H54 (cell line): ENCODE measurements at regions not wholly inside any gene's neighbourhood (a gene's known extent, or its start where the extent isn't known, plus 50 kb on each side); places are given as distances from the start of the nearest gene placed in this dataset.
A peak's percentile ranks its signal among the peaks of the same experiment; 100 is the strongest.
"Not testable (repeated sequence)": the region's sequence is repeated elsewhere in the genome, so short reads cannot be mapped to it uniquely, and the experiment has no call there.

Experiments
- DNase-seq: peaks from one replicate; pipeline ENCODE4 v3.0.0; 2011; ENCODE audit warnings: low spot score, mixed read lengths; ENCODE audit not compliant: insufficient read length
- FAIRE-seq: peaks from 3 replicates; lab custom pipeline; 2011; peaks lifted over from hg19 to GRCh38; lab: Jason Lieb, UNC
- POLR2A ChIP-seq: IDR thresholded peaks from 2 replicates; pipeline ENCODE4 v1.6.1; 2011; ENCODE audit warnings: low read depth, mild to moderate bottlenecking, low read length

- FAIRE-seq, result no peak
- no peak for DNase-seq
- TF ChIP-seq POLR2A, result no peak
These were observed 50.7 kb upstream of the TNFSF4 start for GRCh38 chr1:173257805-173258204.

GRCh38 chr1:173258479-173259264 is 51.5 kb upstream of the TNFSF4 start:
- DNase-seq (no peak), FAIRE-seq (no peak)
- TF ChIP-seq POLR2A, result no peak

GRCh38 chr1:173260329-173260728 is 53.2 kb upstream of the TNFSF4 start:
- not testable (repeated sequence) for DNase-seq, FAIRE-seq

GRCh38 chr1:173266841-173267240 is 59.7 kb upstream of the TNFSF4 start:
- no peak for TF ChIP-seq POLR2A
- no peak for FAIRE-seq
- DNase-seq, result no peak

- FAIRE-seq (peak; percentile 95), DNase-seq (no peak)
These were observed 60.4 kb upstream of the TNFSF4 start for GRCh38 chr1:173267453-173267945.

GRCh38 chr1:173268261-173268660 is 61.1 kb upstream of the TNFSF4 start:
- no peak for TF ChIP-seq POLR2A
- no peak for DNase-seq
- FAIRE-seq, result no peak

More at GRCh38 chr1:173267453-173267945, 60.4 kb upstream of the TNFSF4 start:
- TF ChIP-seq POLR2A, result no peak

GRCh38 chr1:173268786-173269277 is 61.7 kb upstream of the TNFSF4 start:
- no peak for TF ChIP-seq POLR2A
- no peak for DNase-seq
- no peak for FAIRE-seq

DNA sequence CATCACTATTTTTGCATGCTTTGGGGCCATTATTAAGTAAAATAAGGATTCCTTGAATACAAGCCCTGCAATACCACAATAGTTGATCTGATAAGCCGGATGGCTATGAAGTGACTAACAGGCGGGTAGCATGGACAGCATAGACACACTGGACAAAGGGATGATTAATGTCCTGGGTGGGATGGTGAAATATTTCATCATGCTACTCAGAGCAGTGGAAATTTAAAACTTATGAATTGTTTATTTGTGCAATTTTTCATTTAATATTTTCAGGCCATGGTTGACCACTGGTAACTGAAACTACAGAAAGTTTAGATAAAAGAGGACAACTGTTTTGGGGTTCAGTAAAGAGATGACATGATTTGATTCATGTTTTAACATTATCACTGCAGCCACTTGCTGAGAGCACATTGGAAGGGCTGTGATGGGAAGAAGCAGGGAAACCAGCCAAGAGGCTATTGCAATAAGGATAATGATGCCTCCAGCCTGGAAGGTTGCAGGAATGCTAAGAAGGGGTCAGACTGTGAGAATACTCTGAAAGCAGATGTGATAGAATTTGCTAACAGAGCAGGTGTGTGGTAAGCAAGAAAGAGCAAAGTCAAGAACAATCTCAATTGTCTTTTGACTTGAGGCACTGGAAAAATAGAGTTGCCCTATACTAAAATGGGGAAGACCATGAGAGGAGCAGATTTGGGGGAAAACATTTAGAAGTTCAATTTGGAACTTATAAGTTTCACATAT is 62.5 kb upstream of the TNFSF4 start:
- peak; percentile 97 for FAIRE-seq
- no peak for DNase-seq
- TF ChIP-seq POLR2A, result no peak

DNA sequence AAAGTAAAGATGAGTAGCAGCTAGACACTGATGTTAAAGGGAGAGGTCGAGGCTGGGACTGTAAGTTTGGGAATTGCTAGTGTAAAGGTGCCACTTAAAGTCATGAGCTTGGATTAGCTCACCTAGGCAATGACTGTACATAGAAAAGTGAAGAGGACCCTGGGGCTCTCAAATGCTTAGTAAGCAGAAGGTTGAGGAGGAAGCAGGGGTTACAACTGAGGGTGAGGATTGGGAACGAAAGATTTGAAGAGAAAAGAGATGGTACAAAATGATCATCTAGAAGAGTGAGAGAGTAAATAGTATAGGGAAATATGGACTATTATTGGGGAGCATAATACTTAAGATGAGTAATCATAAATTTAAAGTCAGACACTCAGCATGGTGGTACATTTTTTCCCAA is 63.1 kb upstream of the TNFSF4 start:
- DNase-seq (no peak), FAIRE-seq (no peak)
- TF ChIP-seq POLR2A, result no peak

- not testable (repeated sequence) for DNase-seq, FAIRE-seq
These were observed 63.9 kb upstream of the TNFSF4 start for GRCh38 chr1:173271021-173271420.

- DNase-seq (no peak), FAIRE-seq (no peak)
- TF ChIP-seq POLR2A, result no peak
These were observed 68.4 kb upstream of the TNFSF4 start for GRCh38 chr1:173275496-173275895.

GRCh38 chr1:173276922-173277800 is 70.0 kb upstream of the TNFSF4 start:
- FAIRE-seq (no peak), DNase-seq (no peak)
- no peak for TF ChIP-seq POLR2A

DNA sequence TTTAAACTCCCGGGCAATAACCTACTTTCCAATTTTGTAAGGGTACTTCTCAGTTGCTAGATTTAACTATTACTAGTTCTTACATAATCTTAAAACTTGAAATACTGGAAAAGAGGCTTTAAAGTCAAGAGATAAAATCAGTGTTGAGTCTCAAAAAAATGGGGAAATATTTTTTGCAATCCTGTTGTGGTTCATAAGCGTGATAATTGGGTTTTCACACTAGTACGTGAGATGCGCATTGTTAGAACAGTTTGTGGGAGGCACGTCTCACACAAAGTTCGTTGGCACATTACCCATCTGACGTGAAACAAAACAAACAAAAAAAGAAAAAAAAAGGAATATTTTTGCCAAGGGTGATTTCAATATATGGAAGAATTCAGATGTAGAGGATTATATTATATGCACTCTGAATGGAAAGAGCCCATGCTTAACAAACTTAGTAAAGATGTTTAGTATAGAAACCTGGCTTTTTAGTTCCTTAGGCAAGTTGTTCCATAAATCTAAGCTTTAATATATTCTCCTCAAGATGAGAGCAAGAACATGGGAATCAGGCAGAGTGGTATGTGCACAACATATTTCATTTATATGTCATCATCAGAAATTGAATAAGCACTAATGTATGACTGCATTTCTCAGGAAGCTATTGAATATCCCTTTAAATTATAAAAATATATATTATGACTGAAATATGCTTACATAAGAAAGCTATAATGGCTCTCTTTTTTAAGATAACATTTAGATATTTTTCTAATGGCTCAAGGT is 73.9 kb upstream of the TNFSF4 start:
- no peak for TF ChIP-seq POLR2A
- FAIRE-seq (no peak), DNase-seq (no peak)
